OCI-LY1 (cell line): ENCODE measurements at regions not wholly inside any gene's neighbourhood (a gene's known extent, or its start where the extent isn't known, plus 50 kb on each side); places are given as distances from the start of the nearest gene placed in this dataset.

Experiments used
- H2AFZ ChIP-seq: fragments of 200-600 bp; sonication (generic), shearing (Covaris generic); 2 replicates; pipeline ENCODE4 v1.6.0; 2014; ENCODE audit warnings: antibody characterized with exemption, mild to moderate bottlenecking, low read length
- H3F3A ChIP-seq: fragments of 200-600 bp; sonication (generic), shearing (Covaris generic); 2 replicates; pipeline ENCODE4 v1.6.0; 2014; ENCODE audit warnings: mild to moderate bottlenecking, antibody characterized with exemption, low read length, moderate library complexity; ENCODE audit not compliant: insufficient read depth
- H3K27ac ChIP-seq: fragments of 200-600 bp; sonication (generic); 2 replicates; pipeline ENCODE4 v1.5.1; 2014; ENCODE audit warnings: low read length, mixed run types, mild to moderate bottlenecking, low read depth; ENCODE audit not compliant: poor library complexity, severe bottlenecking
- H3K27me3 ChIP-seq: fragments of 200-600 bp; sonication (generic); 2 replicates; pipeline ENCODE4 v1.6.0; 2014; ENCODE audit warnings: antibody characterized with exemption, mild to moderate bottlenecking, low read length, moderate library complexity; ENCODE audit not compliant: insufficient read depth
- H3K36me3 ChIP-seq: fragments of 200-600 bp; sonication (generic); 2 replicates; pipeline ENCODE4 v1.6.1; 2014; ENCODE audit warnings: mild to moderate bottlenecking, antibody characterized with exemption, low read length, moderate library complexity, mixed read lengths; ENCODE audit not compliant: insufficient read depth
- H3K4me1 ChIP-seq: fragments of 200-600 bp; sonication (generic); 2 replicates; pipeline ENCODE4 v1.5.1; 2014; ENCODE audit warnings: mild to moderate bottlenecking, low read length, moderate library complexity; ENCODE audit not compliant: insufficient read depth, severe bottlenecking
- H3K4me2 ChIP-seq: fragments of 200-600 bp; sonication (generic), shearing (Covaris generic); 2 replicates; pipeline ENCODE4 v1.6.1; 2014; ENCODE audit warnings: low read length
- H3K4me3 ChIP-seq: fragments of 200-600 bp; sonication (generic); 2 replicates; pipeline ENCODE4 v1.5.1; 2014; ENCODE audit warnings: low read length, low read depth, mild to moderate bottlenecking, mixed read lengths; ENCODE audit not compliant: poor library complexity, severe bottlenecking
- H3K79me2 ChIP-seq: fragments of 200-600 bp; shearing (Covaris generic); 2 replicates; pipeline ENCODE4 v1.6.1; 2016; ENCODE audit warnings: mixed run types, low read length, mixed read lengths; ENCODE audit not compliant: insufficient read depth
- H3K9ac ChIP-seq: fragments of 200-600 bp; sonication (generic), shearing (Covaris generic); 2 replicates; pipeline ENCODE4 v1.6.1; 2014; ENCODE audit warnings: mild to moderate bottlenecking, low read length, mixed read lengths
- H3K9me2 ChIP-seq: fragments of 200-600 bp; sonication (generic), shearing (Covaris generic); 2 replicates; pipeline ENCODE4 v1.6.1; 2014; ENCODE audit warnings: low read depth, mild to moderate bottlenecking, low read length, mixed read lengths
- H3K9me3 ChIP-seq: fragments of 200-600 bp; shearing (Covaris generic); 2 replicates; pipeline ENCODE4 v1.6.1; 2014; ENCODE audit warnings: low read length, mixed read lengths
- H4K20me1 ChIP-seq: fragments of 200-600 bp; sonication (generic), shearing (Covaris generic); 2 replicates; pipeline ENCODE4 v1.6.0; 2016; ENCODE audit warnings: mild to moderate bottlenecking, low read length; ENCODE audit not compliant: insufficient read depth
- EZH2 ChIP-seq: fragments of 200-600 bp; sonication (generic), shearing (Covaris generic); IDR thresholded peaks from 2 replicates; pipeline ENCODE4 v1.8.0; 2017; ENCODE audit warnings: borderline replicate concordance, mixed run types, mild to moderate bottlenecking, antibody characterized with exemption, low read length, moderate library complexity, mixed read lengths
- TF ChIP-seq, protein P1 (sequence below): fragments of 200-600 bp; sonication (generic), shearing (Covaris generic); IDR thresholded peaks from 2 replicates; pipeline ENCODE4 v1.5.1; 2017; ENCODE audit warnings: mild to moderate bottlenecking, antibody characterized with exemption, low read length, moderate library complexity, mixed read lengths

DNA sequence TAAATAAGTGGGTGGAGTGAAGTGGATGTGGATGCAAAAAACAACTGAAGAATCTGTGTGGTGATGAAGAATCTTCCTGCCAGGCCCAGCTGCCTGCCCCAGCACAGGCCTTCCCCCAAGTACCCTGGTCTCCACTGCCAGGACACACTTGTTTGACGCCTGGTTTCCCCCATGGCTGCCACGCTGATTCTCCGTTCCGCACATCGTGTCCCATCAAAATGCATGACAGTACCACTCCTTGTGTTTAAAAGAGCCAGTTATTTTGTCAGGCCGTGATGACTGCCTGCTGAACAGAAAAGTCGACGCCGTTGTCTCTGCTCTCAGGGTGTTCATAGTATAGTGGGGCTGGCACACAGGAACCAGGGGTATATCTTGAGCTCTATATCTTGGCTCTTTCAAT lies 50.3 kb upstream of the KYNU start:
- no peaks in the 10 kb centered on the region for H3F3A ChIP-seq
- H3K27ac ChIP-seq, result no peak overlapping the region
- H3K36me3 ChIP-seq, result no peaks in the 10 kb centered on the region
- H4K20me1 ChIP-seq, result no peaks in the 10 kb centered on the region
- no peaks in the 10 kb centered on the region for H3K9me2 ChIP-seq
- no peak overlapping the region for H3K9ac ChIP-seq
- H3K79me2 ChIP-seq, result no peaks in the 10 kb centered on the region
- TF ChIP-seq EZH2, result no peak
- TF ChIP-seq, protein P1, sequence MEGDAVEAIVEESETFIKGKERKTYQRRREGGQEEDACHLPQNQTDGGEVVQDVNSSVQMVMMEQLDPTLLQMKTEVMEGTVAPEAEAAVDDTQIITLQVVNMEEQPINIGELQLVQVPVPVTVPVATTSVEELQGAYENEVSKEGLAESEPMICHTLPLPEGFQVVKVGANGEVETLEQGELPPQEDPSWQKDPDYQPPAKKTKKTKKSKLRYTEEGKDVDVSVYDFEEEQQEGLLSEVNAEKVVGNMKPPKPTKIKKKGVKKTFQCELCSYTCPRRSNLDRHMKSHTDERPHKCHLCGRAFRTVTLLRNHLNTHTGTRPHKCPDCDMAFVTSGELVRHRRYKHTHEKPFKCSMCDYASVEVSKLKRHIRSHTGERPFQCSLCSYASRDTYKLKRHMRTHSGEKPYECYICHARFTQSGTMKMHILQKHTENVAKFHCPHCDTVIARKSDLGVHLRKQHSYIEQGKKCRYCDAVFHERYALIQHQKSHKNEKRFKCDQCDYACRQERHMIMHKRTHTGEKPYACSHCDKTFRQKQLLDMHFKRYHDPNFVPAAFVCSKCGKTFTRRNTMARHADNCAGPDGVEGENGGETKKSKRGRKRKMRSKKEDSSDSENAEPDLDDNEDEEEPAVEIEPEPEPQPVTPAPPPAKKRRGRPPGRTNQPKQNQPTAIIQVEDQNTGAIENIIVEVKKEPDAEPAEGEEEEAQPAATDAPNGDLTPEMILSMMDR, result no peak
- H3K4me2 ChIP-seq, result no peak overlapping the region
- no peaks in the 10 kb centered on the region for H3K4me1 ChIP-seq
- H3K4me3 ChIP-seq, result no peak overlapping the region
- H3K9me3 ChIP-seq, result no peaks in the 10 kb centered on the region
- no peak overlapping the region for H2AFZ ChIP-seq
- no peaks in the 10 kb centered on the region for H3K27me3 ChIP-seq

DNA sequence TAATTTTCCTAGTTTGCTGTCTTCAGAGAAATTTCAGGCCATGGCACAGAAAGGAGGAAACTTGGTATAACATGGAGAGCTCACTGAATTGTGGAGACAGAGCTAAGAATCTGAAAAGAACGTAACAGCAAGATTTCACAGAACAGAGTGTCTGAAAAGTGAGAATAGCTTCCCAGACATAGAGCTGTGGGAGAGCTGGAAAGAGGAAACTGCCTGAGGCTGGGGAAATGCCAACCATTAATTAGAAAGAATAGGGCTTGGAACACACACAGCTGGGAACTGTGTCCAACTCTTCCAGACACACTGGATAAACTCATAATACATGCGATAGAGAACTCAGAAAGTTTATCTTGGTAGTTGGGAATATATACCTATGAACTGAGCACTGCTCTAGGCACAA lies 51.6 kb upstream of the KYNU start:
- TF ChIP-seq, protein P1, result no peak
- Histone ChIP-seq H3K9me2 (no peaks in the 10 kb centered on the region), H3K4me2 (no peak overlapping the region), H3K27ac (no peak overlapping the region), H3K79me2 (no peaks in the 10 kb centered on the region), H3K9me3 (no peaks in the 10 kb centered on the region), H3K36me3 (no peaks in the 10 kb centered on the region), H4K20me1 (no peaks in the 10 kb centered on the region), H2AFZ (no peak overlapping the region), H3K4me3 (no peak overlapping the region), H3K27me3 (no peaks in the 10 kb centered on the region), H3K4me1 (no peaks in the 10 kb centered on the region), H3F3A (no peaks in the 10 kb centered on the region), H3K9ac (no peak overlapping the region)

DNA sequence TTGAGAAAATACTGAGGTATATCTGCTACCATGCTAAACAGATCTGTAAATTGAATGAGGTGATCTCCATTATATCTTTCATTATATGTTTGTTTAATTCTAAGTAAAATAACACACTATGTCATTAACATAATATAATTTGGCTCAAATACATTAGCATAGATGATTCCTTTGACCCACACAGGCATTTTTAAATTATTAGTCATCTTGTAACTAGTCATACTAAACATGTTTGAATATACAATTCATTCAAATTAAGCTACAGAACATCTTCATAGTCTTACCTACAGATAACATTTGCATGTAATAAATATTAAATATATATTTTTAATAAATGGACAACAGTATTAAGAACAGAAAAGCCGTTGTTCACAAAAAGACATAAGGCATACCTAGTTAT lies 52.7 kb upstream of the KYNU start:
- Histone ChIP-seq H2AFZ (no peak overlapping the region), H3K9ac (no peak overlapping the region), H3F3A (no peaks in the 10 kb centered on the region), H3K27ac (no peak overlapping the region), H3K79me2 (no peaks in the 10 kb centered on the region), H3K36me3 (no peaks in the 10 kb centered on the region), H3K4me1 (no peaks in the 10 kb centered on the region), H3K9me2 (no peaks in the 10 kb centered on the region), H4K20me1 (no peaks in the 10 kb centered on the region), H3K9me3 (no peaks in the 10 kb centered on the region), H3K27me3 (no peaks in the 10 kb centered on the region), H3K4me3 (no peak overlapping the region), H3K4me2 (no peak overlapping the region)
- TF ChIP-seq, protein P1, result no peak
- TF ChIP-seq EZH2, result no peak
